ENCODE measurements at regions not wholly inside any gene's neighbourhood (a gene's known extent, or its start where the extent isn't known, plus 50 kb on each side); places are given as distances from the start of the nearest gene placed in this dataset.

DNA sequence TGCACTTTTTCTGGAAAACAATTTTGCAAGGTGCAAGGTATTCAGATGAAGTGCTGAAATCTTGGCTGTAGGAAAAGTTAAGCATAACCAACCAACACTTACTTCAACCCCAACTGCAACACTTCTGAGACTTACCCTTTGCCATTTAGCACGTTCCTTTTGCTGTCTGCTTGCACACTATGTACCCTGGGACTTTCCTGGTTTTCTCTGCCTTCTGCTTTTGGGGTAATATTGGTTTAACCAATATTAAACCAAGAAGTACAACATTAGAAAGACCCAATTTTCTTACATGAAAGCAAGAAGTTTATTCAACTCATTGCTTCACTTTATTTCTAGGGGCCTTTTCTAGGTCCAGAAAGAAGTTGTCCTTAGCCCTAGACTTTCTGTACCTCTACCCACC lies 193.0 kb downstream of the HLX start:
- no peak for DNase-seq

DNA sequence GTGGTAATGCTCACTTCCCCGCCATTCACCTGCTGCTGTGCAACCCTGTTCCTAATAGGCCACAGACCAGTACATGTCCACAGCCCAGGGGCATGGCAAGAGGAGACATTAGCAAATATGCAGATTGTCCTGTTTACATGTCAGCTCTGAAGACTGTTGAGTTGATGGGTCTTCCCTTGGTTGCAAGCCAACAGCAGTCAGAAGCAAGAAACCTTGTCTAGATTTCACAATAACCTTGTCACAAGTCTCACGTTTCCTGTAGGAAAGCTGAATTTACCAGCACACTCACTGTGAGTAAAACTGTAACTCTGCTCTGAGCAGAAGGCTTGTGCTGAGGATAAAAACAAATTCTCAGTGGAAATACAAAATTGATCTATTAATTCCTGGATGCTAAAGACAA lies 195.1 kb downstream of the HLX start:
- DNase-seq: no peak

DNA sequence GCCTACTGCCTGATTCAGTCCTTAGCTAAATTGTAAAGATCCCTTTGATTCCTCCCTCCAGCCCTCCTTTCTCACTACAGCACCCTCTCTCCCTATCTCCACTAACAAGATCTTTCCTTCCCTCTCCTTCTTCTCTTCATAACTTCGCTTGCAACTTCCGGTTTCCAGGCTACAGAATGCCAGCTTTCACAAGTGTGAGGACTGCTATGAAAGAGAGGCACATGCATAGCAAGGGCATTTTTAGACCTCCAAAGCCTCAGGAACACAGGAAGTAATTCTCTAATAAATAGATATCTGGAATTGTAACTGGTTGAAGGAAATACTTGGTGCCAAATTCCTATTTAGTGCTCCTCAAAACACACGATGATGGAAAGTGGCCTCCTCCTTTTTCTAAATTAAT lies 196.7 kb downstream of the HLX start:
- DNase-seq: no peak

- DNase-seq: no peak
Measured at GRCh38 chr1:221076391-221076811, 197.2 kb downstream of the HLX start.

- DNase-seq: no peak
Measured at GRCh38 chr1:221078260-221078965, 199.2 kb downstream of the HLX start.

GRCh38 chr1:221083902-221084301 lies 204.7 kb downstream of the HLX start:
- DNase-seq: no peak

DNA sequence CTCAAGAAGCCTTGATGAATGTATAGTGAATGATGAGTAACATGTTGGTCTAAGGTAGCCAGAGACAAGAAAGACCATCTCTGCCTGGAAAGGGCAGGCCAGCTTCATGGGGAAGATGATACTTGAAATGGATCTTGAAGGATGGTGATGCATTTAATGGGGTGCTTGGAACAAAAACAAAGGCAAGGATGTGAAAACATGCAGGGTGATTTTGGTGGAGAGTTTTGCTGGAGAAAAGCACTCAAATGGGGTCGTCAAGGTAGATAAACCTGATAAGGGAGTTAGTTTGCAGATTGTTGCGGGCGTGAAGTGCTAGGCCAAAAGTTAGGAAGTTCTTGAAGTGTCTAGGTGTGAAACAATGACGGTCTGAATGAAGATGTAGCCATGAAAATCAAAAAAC lies 205.4 kb downstream of the HLX start:
- DNase-seq: no peak

GRCh38 chr1:221085701-221086375 lies 206.6 kb downstream of the HLX start:
- DNase-seq: no peak

- DNase-seq: no peak
Measured at GRCh38 chr1:221087919-221088318, 208.7 kb downstream of the HLX start.

GRCh38 chr1:221089273-221089672 lies 210.0 kb downstream of the HLX start:
- DNase-seq: no peak

DNA sequence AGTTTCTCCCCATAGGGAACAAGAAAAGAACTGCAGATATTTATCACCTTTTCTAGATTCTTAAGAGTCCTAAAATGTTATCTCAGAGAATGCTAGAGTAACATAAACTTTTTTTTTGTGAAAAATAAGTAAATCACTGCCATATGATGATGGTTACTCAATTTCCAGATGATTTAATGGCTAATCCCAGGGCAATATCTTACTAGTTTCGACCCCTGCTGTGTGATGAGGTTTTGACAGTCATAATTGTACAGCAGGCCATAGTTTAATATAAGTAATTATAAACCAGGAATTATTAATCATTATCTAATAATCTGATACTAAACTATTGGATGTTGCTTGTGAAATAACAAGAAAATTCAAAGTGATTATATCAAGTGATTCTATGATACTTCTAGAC lies 210.6 kb downstream of the HLX start:
- no peak for DNase-seq

DNA sequence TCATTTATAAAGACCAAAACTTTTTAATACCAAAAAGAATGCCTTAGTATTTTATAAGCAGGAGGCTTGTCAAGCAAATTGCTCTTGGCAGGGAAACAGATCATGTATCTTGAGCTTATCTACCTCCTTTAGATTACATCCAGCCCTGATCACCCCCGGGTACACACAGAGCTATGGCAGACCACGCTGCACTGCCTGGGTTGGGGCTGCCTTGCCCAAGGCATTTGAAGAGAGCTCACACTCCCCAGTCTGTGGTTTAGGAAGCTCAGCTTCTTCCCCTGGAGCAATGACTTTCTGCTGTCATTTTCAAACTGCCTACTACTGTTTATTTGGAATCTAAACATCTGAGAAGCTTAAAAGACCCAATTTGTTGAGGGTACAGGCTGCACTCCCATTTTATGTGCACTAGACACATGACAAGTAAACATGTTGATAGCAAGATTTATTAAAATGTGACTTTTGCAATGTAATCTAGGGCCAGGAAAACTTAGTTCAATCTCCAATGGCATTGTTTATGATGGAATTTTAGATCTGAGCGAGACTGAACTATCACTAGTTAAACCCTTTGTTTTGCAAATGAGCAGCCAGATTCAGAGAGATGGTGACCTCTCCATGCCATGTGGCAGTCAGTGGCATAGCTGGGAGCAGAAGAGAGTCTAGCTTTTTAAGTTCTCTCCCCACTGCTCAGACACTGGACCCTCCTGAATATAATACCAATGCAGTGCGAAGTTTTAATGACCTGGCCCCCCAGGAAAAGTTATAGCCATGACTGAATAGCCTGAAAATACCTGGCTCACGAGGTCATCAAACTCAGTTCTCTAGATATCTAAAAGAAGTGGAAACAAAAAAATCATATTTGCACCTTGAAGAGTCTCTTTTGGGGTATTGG lies 214.9 kb downstream of the HLX start:
- DNase-seq: no peak

DNA sequence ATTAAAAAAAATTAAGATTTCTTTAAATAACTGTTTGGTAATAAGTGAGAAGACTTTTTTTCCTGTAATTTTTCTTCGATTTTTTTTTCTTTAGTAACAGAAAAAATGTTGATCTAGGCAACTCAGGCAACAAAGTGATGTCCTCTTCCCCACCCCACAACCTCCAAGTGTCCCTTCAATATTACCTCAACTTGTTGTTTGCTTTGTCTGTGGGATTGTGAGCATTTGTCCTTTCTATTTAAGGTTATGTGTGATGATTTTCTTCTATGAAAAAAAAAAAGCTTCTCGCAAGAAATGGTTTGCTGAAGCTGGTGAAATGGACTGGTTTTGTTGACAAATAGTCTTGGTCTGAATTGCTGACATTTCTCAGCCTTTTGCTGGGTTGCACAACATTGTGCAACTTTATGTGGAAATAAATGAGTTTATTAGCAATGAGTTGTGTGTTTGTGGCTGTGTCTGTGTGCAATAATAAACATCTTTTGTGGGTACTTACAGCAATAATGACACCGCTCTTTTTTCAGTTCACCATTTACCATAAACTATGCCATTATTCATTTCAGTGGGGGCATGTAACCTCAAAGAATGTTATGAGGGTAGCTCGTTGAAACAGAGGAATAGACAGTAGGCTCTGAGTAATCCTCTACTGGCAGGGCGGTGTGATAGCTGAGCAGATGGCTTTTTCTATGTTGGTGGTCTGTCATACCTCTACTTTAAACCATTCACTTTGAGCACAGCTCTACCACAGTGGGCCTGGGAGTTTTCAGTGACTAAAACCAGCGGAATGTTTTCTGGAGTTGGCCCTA lies 218.4 kb downstream of the HLX start:
- no peak for DNase-seq

DNA sequence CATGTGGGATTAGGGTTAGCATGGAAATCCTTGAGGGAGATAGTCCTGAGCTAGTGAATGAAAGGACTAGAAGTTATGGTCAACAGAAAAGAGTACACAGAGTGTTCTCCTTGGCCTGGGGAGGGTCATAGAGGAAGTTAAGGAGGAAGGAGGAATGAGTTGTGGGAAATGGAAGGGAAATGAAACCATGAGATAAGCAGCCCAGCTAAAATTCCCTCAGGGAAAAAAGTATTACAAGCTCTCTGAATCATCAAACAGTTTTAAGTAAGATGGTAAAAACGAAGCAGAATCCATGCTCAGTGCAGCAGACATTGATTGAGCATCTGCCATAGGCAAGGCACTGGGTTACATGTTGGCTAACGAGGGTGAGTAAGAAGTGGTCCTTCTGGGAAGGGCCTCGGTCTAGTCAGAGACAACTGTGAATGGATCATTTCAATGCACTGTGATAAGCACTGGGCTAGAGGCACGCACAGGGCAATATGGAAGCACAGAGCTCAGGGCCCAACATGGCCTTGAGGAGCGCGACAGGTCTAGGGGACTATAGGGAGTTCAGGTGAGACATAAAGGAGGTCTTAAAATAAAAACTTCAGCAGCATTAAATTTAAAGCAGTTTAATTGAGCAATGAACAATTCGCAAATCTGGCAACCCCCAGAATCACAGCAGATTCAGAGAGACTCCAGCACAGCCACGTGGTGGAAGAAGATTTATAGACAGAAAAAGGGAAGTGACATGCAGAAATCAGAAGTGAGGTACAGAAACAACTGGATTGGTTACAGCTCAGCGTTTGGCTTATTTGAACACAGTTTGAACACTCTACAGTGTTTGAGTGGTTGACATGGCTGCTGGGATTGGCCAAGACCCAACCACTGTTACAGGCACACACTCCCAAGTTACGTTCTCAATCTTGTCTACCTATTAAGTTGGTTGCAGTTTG lies 219.5 kb downstream of the HLX start:
- DNase-seq: no peak

GRCh38 chr1:221099747-221100595 lies 220.7 kb downstream of the HLX start:
- no peak for DNase-seq

DNA sequence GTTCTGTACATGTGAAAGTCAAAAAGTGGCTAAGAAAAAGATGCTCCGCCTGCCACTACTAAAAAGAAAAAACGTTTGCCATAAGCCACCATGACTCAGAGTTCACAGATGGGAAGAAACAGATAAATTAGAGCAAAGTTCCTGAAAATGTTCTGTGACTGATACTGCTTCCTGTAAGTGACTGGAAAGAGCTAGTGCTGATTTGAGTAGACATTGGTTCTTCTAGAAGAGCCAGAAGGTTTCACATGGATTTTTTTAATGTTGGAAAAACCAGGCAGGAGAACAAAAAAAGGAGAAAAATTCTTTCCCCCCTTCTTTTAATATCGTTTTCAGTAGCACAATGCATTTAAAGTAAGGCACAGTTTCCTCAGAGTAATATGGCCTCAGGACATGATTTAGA lies 221.4 kb downstream of the HLX start:
- no peak for DNase-seq

- DNase-seq: no peak
Measured at GRCh38 chr1:221101807-221102605, 222.8 kb downstream of the HLX start.

GRCh38 chr1:221104596-221104995 lies 225.4 kb downstream of the HLX start:
- no peak for DNase-seq

DNA sequence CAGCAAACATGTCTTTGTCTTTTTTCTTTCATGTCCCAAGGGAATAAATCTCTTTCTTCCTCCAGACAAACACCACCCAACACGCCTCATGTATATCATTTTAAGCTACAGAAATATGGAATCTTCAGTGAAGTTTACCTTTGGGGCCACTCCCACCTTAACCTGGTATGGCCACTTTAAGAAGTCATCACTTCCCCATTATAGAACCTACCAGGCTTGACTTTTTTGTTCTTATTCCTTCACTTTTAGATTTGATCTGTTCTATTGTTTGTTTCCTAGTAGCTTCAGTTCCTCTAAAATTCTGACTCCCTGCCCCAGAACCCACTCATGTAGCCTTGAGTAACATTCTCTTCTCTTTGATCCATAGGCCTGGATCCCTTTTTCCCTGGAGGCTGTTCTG lies 226.3 kb downstream of the HLX start:
- no peak for DNase-seq

- no peak for DNase-seq
Measured at GRCh38 chr1:221106616-221107015, 227.4 kb downstream of the HLX start.
